HepG2 (cell line): ENCODE measurements at regions not wholly inside any gene's neighbourhood (a gene's known extent, or its start where the extent isn't known, plus 50 kb on each side); places are given as distances from the start of the nearest gene placed in this dataset.
A peak's percentile ranks its signal among the peaks of the same experiment; 100 is the strongest.

Source experiments
- ATAC-seq: fragments of 200-7000 bp; cut with Tn5 transposase; 3 replicates; pipeline ENCODE4 v1.9.1; 2020; ENCODE audit warnings: mild to moderate bottlenecking, moderate library complexity
- BruUV-seq: library from RNA; stranded (reverse); fragments of 400-500 nt; replicated peaks from 2 replicates; lab custom pipeline; 2021; lab: Mats Ljungman, UMichigan
- CTCF ChIA-PET: fragments of 300-600 bp; formaldehyde crosslinking; extraction: SDS; loops from one replicate; lab custom pipeline; 2021; ENCODE audit warnings: low total read pairs, inconsistent platforms, low intra/inter-chr PET ratio; lab: Yijun Ruan, JAX
- POLR2A ChIA-PET: fragments of 350-600 bp; sonication (Branson Sonifier 250); formaldehyde crosslinking; loops from one replicate; lab custom pipeline; 2020; ENCODE audit warnings: antibody characterized with exemption, inconsistent platforms; lab: Yijun Ruan, JAX
- DNase-seq: peaks from one replicate; pipeline ENCODE4 v3.0.0-alpha.2; 2015; ENCODE audit warnings: low spot score
- FAIRE-seq: peaks from 3 replicates; lab custom pipeline; 2011; peaks lifted over from hg19 to GRCh38; lab: Jason Lieb, UNC
- H2AFZ ChIP-seq: one replicate; pipeline ENCODE4 v1.6.1; 2011; ENCODE audit warnings: low read length, inconsistent platforms
- H3K27ac ChIP-seq: fragments of 300-600 bp; 3 replicates; pipeline ENCODE4 v1.8.0; 2011; ENCODE audit warnings: mixed run types, mild to moderate bottlenecking, mixed read lengths, low read length, inconsistent platforms; ENCODE audit not compliant: insufficient read depth; ENCODE audit errors: extremely low read length
- H3K27me3 ChIP-seq, 2 experiments: fragments of 200-600 bp in 1 of 2; 2 replicates in 1 of 2; 3 replicates in 1 of 2; pipeline versions ENCODE4 v1.6.0 to v1.8.0; 2011; ENCODE audit warnings: low read length in 2 of 2, mild to moderate bottlenecking in 2 of 2, moderate library complexity in 2 of 2, inconsistent platforms in 1 of 2; ENCODE audit not compliant: insufficient read depth in 2 of 2, control insufficient read depth in 1 of 2
- H3K36me3 ChIP-seq, 2 experiments: fragments of 200-600 bp in 1 of 2; replicated peaks in 1 of 2; 2 replicates in 1 of 2; 3 replicates in 1 of 2; pipeline versions ENCODE4 v1.5.1 to v1.8.0; 2011; ENCODE audit warnings: low read length in 2 of 2, inconsistent platforms in 1 of 2; ENCODE audit not compliant: insufficient read depth in 2 of 2, control insufficient read depth in 1 of 2
- H3K4me1 ChIP-seq: 2 replicates; pipeline ENCODE4 v1.5.1; 2012; ENCODE audit warnings: low read length, inconsistent platforms; ENCODE audit not compliant: insufficient read depth
- H3K4me2 ChIP-seq: 2 replicates; pipeline ENCODE4 v1.6.0; 2011; ENCODE audit warnings: low read depth, low read length, inconsistent platforms
- H3K4me3 ChIP-seq, 3 experiments: fragments of 200-600 bp in 1 of 3; sonication (generic), shearing (Covaris generic) in 1 of 3; replicated peaks in 1 of 3; 2 replicates each; pipeline ENCODE4 v1.5.1; 2011 to 2016; ENCODE audit warnings: low read length in 3 of 3, inconsistent platforms in 2 of 3, low read depth in 2 of 3, mild to moderate bottlenecking in 2 of 3, control low read depth in 1 of 3, mixed read lengths in 1 of 3; ENCODE audit not compliant: insufficient read depth in 1 of 3
- H3K79me2 ChIP-seq: one replicate; pipeline ENCODE4 v1.6.1; 2011; ENCODE audit warnings: low read length, inconsistent platforms; ENCODE audit not compliant: insufficient read depth
- H3K9ac ChIP-seq: 2 replicates; pipeline ENCODE4 v1.6.0; 2011; ENCODE audit warnings: mild to moderate bottlenecking, low read depth, low read length, inconsistent platforms; ENCODE audit not compliant: insufficient read depth
- H3K9me3 ChIP-seq: 2 replicates; pipeline ENCODE4 v1.5.1; 2012; ENCODE audit warnings: mild to moderate bottlenecking, low read length
- H4K20me1 ChIP-seq: 2 replicates; pipeline ENCODE4 v1.6.0; 2011; ENCODE audit warnings: inconsistent platforms, mild to moderate bottlenecking, low read length, moderate library complexity; ENCODE audit not compliant: insufficient read depth
- ATAD3A ChIP-seq: sonication (generic); formaldehyde crosslinking; IDR thresholded peaks from 2 replicates; pipeline ENCODE4 v1.4.0; 2020; ENCODE audit warnings: missing genetic modification reagents
- CTCF ChIP-seq: sonication (generic); formaldehyde crosslinking; IDR thresholded peaks from 2 replicates; pipeline ENCODE4 v1.5.0; 2020; ENCODE audit warnings: mild to moderate bottlenecking, missing genetic modification reagents, moderate library complexity
- GZF1 ChIP-seq: sonication (generic); formaldehyde crosslinking; IDR thresholded peaks from 2 replicates; pipeline ENCODE4 v1.5.1; 2020; ENCODE audit warnings: mild to moderate bottlenecking, missing genetic modification reagents
- KLF13 ChIP-seq: sonication (generic); formaldehyde crosslinking; IDR thresholded peaks from 2 replicates; pipeline ENCODE4 v1.4.0; 2020; ENCODE audit warnings: mild to moderate bottlenecking, missing genetic modification reagents
- STAG1 ChIP-seq: sonication (generic); formaldehyde crosslinking; IDR thresholded peaks from 2 replicates; pipeline ENCODE4 v1.4.0; 2020; ENCODE audit warnings: missing genetic modification reagents
- TBL1XR1 ChIP-seq: fragments of 150-350 bp; IDR thresholded peaks from 2 replicates; pipeline ENCODE4 v1.6.1; 2014; ENCODE audit warnings: borderline replicate concordance, low read length; ENCODE audit not compliant: partially characterized antibody
- U2AF1 ChIP-seq: fragments of 200-400 bp; formaldehyde crosslinking; optimal IDR thresholded peaks from 2 replicates; pipeline ENCODE3; 2017; ENCODE audit warnings: mild to moderate bottlenecking, low read depth, low read length
- ZBED4 ChIP-seq: sonication (generic); formaldehyde crosslinking; IDR thresholded peaks from 2 replicates; pipeline ENCODE4 v1.4.0; 2020; ENCODE audit warnings: missing genetic modification reagents, borderline replicate concordance
- ZEB1 ChIP-seq: IDR thresholded peaks from 2 replicates; pipeline ENCODE4 v1.6.1; 2012; ENCODE audit warnings: mild to moderate bottlenecking, low read depth, inconsistent platforms; ENCODE audit not compliant: insufficient replicate concordance
- ZNF776 ChIP-seq: sonication (generic); formaldehyde crosslinking; IDR thresholded peaks from 2 replicates; pipeline ENCODE4 v1.4.0; 2020; ENCODE audit warnings: mild to moderate bottlenecking, missing genetic modification reagents
- WGBS: methylation state at CpG from one replicate; pipeline ENCODE4 v1.1.6; 2017; ENCODE audit warnings: low lambda C conversion rate; 5-methylcytosine and 5-hydroxymethylcytosine counted together
- in situ Hi-C: cut with HindIII; loops from 2 replicates; pipeline ENCODE4 v1.10.0; 2017; ENCODE audit warnings: low pct_unique_long_range_greater_than_20kb; ENCODE audit not compliant: extremely low pct_ligation_motif_present
- intact Hi-C: fragments of 100-400 bp; cut with micrococcal nuclease; formaldehyde crosslinking; loops from one replicate; pipeline ENCODE4 v1.10.0; 2022; ENCODE audit not compliant: unreplicated experiment
- TF ChIP-seq, protein P1 (sequence below): IDR thresholded peaks from 2 replicates; pipeline ENCODE4 v1.6.1; 2018; ENCODE audit warnings: missing genetic modification reagents, mild to moderate bottlenecking, missing compliant biosample characterization

- no peaks in the 10 kb centered on the region for H3K9me3 ChIP-seq
- peak; percentile 68 for ATAC-seq
- no peak for FAIRE-seq
- no peaks in the 10 kb centered on the region for H3K36me3 ChIP-seq
- ChIA-PET POLR2A (interaction anchor here (1.3 kb wide), 1 partner anchor 49 kb away, joined by 3 read pairs; no protein-coding TSS in a partner anchor), CTCF (no interaction called here)
- H3K4me2 ChIP-seq, result no peak overlapping the region
- H4K20me1 ChIP-seq, result no peaks in the 10 kb centered on the region
- in situ Hi-C loops (no loop called here), intact Hi-C loops (no loop called here)
- H3K9ac ChIP-seq, result no peak overlapping the region
- H3K4me3 ChIP-seq, result no peak overlapping the region
- no peaks in the 10 kb centered on the region for H3K4me1 ChIP-seq
- no TSS peak for BruUV-seq
- WGBS, result 32% methylated on average over 4 of the region's 4 CpGs
- H3K27me3 ChIP-seq, result peaks cover 0 to 6% of the 10 kb centered on the region in 2 experiments; a peak in 1 of 5 replicates
- no peak for DNase-seq
- no peaks in the 10 kb centered on the region for H3K79me2 ChIP-seq
- TF ChIP-seq GZF1 (CRISPR knock-in tag) (no peak), CTCF (peak; percentile 51), STAG1 (CRISPR knock-in tag) (peak; percentile 44), U2AF1 (no peak), ZEB1 (no peak)
- no peak overlapping the region for H2AFZ ChIP-seq
- no peak overlapping the region for H3K27ac ChIP-seq
Measured at GRCh38 chr22:22109693-22110466, 127.3 kb upstream of the TOP3B start.

DNA sequence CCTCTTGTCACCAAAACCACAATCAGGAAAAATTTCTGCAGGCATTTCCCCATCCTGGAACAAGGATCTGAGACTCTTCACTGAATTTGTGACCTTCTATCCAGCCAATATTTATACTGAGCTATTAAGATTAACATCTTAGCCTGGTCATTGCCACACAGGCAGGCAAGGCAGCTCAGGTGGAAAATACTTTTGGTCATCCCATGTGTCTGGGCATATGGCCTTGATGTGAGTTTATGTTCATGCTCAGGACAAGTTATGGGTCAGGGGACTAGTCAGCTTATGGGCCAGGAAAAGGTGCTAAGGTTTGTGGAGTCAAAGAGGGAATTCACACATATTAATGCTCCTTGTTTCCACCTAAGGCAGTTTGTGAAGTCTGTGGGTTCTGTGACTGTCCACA, 124.3 kb upstream of the TOP3B start:
- Histone ChIP-seq H3K9ac (no peak overlapping the region), H3K36me3 (no peaks in the 10 kb centered on the region), H4K20me1 (no peaks in the 10 kb centered on the region), H3K4me1 (no peaks in the 10 kb centered on the region), H2AFZ (no peak overlapping the region), H3K79me2 (no peaks in the 10 kb centered on the region), H3K27me3 (0 out of 5 replicates have a peak, but pooled peaks cover 0 to 4% of the 10 kb centered on the region in 2 experiments), H3K4me3 (no peak overlapping the region), H3K9me3 (no peaks in the 10 kb centered on the region), H3K4me2 (no peak overlapping the region), H3K27ac (no peak overlapping the region)
- DNase-seq, result no peak
- ATAC-seq, result no peak
- ChIA-PET POLR2A (no interaction called here), CTCF (no interaction called here)
- intact Hi-C loops (no loop called here), in situ Hi-C loops (no loop called here)
- no TSS peak for BruUV-seq
- no peak for FAIRE-seq
- TF ChIP-seq ATAD3A (CRISPR knock-in tag) (no peak), ZBED4 (CRISPR knock-in tag) (no peak), TBL1XR1 (no peak), ZNF776 (CRISPR knock-in tag) (no peak), KLF13 (CRISPR knock-in tag) (no peak)
- TF ChIP-seq, protein P1, sequence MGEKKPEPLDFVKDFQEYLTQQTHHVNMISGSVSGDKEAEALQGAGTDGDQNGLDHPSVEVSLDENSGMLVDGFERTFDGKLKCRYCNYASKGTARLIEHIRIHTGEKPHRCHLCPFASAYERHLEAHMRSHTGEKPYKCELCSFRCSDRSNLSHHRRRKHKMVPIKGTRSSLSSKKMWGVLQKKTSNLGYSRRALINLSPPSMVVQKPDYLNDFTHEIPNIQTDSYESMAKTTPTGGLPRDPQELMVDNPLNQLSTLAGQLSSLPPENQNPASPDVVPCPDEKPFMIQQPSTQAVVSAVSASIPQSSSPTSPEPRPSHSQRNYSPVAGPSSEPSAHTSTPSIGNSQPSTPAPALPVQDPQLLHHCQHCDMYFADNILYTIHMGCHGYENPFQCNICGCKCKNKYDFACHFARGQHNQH (CRISPR knock-in tag), result no peak
